ENCODE measurements at regions not wholly inside any gene's neighbourhood (a gene's known extent, or its start where the extent isn't known, plus 50 kb on each side); places are given as distances from the start of the nearest gene placed in this dataset.

DNA sequence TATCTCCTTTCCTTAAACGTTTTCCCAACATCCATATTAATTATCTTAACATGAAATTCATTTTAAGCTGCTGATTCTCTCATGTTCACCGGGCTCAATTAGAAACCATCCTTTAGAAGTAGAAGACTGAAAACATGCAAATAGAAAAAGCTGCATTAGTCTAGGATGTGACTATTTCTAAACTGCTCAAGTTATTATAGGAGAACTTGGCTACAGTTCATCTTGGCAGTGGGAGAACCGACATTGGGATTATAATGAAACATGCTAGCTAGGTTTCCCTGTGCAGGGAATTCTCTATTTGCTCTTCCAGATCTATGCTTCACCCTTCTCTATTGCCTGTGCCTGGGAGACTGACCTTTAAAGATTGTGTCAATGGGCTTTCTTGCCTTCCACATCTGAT is 151.0 kb upstream of the PPARGC1A start:
- DNase-seq: no peak

- DNase-seq: no peak
Measured at GRCh38 chr4:24033626-24034025, 143.8 kb upstream of the PPARGC1A start.

DNA sequence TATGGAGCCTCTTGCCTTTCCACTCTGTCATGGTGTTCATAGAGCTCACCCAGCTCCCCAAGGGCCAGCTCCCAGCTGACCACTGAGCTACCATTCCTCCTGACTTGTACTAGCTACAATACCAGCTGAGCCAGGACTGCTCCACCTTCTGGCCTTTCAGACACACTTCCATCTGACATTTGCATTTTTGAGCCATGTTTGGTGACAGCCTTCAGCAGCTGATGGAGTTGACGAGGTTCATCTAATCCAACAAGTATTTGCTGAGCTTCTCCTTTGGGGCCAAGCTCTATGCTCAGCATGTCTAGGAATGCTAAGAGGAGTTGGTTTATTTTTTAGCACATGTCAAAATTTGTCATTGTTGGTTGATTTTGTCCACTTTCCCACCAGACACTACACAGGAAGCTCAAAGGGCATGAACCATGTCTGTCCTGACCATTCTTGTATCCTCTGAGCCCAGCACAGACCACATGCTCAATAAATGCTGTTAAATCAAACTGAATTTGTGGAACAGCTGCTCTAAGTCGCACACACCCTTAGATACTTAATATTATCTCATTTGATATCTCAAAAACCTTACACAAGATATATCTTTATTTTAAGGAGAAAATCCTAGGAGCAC is 142.6 kb upstream of the PPARGC1A start:
- DNase-seq: no peak

DNA sequence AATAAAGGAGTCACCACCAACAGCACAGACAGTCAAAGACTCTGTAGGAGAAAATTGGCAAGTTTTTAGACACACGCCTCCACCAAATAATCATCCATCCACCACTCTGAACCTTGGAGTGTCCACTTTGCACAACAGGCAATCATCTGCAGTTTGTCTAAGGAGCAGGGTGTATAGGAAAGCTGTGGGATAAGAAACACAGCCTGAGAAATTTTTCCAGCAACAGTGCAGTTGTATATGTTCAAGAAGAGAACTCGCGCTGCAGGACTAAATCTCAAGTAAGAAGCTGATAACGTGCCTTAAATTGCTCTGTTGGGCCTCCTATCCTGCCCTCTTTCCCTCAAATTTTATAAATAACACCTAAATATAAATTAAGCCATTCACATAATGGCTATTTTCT is 136.7 kb upstream of the PPARGC1A start:
- no peak for DNase-seq

DNA sequence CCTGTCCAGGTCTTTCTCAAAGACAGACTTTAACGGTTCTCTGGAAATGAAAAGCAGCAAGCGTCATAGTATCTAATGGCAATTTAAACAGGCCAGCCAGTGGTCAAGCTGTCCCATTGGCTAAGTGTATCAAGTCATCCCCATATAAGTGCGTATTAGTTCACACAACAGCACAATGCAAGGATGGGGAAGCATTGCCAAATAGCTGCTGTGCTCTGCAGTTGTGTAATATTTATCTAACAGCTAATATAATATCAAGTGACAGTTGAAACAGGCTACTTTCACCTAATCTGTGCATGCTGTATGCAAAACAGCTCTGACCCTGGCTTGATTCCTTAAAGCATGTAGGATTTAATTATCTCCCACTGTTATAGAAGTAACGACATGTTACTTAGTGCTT is 134.8 kb upstream of the PPARGC1A start:
- DNase-seq: no peak

- DNase-seq: no peak
Measured at GRCh38 chr4:24024157-24024556, 134.3 kb upstream of the PPARGC1A start.

DNA sequence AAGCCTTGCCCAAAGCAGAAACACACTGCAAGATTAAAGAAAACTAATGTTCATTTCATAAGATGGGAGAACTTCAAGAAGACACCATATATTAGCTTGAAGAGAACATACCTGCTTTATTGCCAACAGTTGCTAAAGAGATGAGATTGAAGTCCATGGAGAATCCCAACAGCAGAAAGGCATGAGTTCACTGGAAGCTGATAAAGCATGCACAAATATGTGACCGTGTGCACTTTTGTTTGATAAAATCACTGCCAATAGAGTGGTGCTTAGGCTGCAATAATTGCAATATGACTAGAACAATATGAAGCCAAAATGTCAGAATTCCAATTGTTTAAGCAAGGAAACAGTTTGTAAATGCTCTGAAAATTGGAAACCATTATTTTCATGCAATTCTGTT is 125.9 kb upstream of the PPARGC1A start:
- no peak for DNase-seq

DNA sequence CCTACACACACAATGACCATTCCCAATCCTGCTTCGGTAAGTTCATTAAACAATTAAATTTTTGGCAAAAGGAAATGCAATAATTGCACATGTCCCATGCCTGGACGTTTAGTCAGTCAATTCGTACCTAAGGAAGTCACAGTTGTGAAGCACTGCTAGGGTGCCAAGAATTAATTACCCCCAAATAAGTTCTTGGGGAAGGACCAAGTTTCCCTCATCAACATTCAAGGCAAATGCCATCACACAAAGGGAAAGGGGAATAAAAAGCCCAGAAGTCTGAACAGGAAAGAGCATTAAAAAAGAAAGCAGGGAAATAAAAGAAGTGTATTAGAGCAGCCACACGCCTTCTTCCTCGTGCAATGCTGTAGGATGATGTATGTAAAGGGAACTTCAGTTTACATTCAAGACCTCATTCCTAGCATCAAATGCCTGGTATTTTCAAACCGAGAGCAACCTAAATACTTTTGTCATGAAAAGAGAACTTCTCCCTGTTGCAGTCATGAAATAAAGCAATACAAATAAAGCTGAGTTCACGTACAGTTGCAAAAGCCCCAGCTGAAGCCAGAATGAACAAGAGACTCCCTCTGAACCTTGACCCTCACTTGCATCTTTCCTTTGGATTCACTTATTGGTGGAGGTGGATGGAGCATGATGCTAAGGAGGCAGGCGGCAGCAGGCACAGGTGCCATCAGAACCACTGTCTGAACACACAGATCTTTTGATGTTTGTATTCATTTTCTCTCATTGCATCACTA is 124.0 kb upstream of the PPARGC1A start:
- DNase-seq: no peak

DNA sequence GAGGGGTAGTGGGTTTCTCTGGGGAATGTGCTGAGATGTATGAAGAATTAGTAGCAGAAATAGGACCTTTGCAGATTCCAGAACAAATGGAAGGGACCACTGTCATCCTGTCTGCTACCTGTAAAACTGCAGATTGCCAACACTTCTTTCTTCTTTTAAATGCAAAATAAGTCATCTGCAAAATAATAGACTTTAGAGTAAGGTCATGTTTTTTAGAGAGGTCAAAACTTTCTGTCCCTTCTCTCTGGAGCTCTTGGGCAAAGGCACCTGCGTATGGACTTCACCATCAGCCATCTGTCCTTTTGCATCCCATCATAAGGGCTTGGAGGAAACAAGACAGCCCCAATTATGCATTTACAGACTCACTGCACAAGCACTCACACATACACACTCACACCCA is 121.1 kb upstream of the PPARGC1A start:
- DNase-seq: no peak

GRCh38 chr4:24010573-24010972 is 120.7 kb upstream of the PPARGC1A start:
- DNase-seq: no peak

DNA sequence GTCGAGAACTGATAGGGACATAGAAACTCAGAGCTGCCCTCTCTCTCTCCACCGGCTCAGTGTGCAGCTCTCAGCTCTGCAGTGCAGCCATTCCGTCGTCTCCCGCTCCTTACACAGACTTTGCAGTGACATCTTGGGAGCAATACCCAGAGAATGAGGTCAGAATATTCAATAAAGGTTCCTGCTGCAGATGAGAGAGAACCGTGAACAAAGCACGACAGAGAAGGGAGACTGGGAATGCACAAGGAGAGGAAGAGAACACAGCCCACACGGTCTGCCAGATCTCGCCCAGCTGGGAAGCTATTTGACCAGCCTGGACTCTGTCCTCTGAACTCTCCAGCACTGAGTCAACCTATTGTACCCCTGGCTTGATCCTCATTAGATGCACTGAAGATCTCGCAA is 118.0 kb upstream of the PPARGC1A start:
- no peak for DNase-seq

- no peak for DNase-seq
Measured at GRCh38 chr4:24006269-24006668, 116.4 kb upstream of the PPARGC1A start.

DNA sequence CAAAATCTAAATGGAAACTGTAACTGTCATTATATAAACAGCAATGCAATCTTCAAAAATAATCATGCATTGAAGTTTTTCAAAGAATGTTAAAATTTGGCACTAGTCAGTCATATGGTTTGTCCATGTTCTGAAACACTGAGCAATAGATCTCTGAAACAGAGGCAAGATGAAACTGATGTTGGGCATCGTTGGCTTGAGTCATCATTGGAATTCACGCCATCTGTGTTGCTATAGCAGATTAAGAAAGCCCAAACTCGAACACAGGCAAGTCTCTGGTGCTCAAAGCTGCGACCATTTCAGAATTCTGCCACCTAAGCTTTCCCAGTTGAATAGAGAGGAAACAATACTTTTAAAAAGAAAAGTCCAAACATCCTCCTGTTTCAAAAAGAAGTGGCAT is 114.1 kb upstream of the PPARGC1A start:
- DNase-seq: no peak

- DNase-seq: no peak
Measured at GRCh38 chr4:24003496-24003895, 113.6 kb upstream of the PPARGC1A start.

GRCh38 chr4:24002330-24002966 is 112.6 kb upstream of the PPARGC1A start:
- DNase-seq: no peak

DNA sequence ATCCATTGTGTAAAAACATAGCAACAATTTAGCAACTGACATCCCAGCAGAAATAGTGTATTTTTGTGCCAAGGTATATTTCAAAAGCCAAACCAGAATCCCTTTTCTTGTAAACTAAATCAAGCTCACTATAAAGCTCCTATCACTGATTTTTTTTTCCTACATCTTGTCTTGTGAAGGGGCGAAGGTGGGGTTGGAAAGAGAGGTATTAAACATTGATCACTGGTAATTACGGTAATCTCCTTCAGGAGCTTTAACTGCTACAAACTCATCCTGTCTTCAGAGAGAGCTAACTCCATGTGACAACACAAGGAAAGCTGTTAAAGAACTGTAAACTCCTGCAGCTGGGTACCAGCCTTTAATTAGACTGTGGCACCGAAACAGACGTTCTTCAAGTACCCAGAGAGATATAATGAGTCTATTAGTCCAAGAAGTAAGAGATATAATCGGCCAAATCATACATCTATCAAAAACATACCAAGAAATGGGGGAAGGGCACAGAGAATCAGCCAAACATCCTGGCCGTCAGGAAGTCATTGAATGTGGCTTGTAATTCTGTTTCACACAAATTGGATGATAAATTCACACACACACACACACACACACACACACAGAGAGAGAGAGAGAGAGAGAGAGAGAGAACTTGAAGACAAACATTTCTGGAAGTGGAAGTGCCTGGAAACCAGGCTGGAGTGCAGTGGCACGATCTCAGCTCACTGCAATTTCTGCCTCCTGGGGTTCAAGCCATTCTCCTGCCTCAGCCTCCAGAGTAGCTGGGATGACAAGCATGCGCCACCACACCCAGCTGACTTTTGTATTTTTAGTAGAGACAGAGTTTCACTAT is 111.9 kb upstream of the PPARGC1A start:
- DNase-seq: no peak

GRCh38 chr4:24000470-24000831 is 110.6 kb upstream of the PPARGC1A start:
- DNase-seq: no peak

DNA sequence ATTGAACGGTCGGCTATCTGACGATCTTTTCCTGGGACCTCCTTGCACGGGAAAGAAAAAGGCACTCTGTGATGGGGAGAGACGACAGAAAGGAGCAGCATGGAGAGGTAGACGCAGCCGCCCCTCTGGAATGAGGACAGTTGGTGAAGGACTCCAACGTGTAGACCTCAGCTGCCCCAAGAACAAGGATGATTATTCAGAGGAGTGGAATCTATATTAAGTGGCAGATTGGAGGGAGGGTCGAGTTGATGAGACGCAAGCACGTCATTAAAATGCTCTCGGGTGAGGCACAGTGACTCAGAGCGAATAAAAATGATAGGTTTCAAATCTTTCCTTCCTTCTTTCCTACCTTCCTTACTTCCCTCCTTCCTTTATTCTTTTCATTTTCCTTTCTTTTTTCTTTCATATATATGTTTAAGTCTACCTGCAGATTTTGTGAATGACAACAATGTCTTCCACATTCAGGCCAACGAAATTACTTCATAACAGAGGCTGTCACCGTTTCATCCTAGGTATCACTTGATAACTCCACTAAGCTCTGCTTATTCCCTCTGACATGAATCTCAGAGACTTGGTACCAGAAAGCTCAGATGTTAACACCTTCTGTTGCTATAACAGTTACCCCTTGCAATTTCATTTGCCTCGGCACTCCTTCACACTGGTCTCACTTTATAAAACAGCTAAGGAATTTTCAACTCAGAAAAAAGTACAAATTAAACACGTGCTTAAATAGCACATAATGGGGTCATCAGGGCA is 110.0 kb upstream of the PPARGC1A start:
- no peak for DNase-seq

DNA sequence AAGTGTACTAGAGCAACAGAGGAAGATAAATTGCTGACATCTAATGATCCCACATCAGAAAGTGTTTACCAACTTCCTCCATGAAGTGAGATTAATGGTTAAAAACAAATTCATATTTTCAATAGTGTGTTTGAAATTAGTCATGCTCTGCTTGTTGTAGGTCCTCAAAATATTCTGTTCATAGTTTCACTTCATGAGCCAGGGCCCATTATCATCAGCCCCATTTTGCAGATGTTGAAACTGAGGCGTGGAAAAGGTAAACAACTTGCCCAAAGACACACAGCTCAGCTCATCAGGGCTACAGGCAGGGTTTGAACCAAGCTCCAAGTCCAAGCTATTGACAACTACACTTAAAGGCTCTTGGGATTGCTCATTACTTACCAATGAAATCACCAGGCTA is 103.5 kb upstream of the PPARGC1A start:
- no peak for DNase-seq

DNA sequence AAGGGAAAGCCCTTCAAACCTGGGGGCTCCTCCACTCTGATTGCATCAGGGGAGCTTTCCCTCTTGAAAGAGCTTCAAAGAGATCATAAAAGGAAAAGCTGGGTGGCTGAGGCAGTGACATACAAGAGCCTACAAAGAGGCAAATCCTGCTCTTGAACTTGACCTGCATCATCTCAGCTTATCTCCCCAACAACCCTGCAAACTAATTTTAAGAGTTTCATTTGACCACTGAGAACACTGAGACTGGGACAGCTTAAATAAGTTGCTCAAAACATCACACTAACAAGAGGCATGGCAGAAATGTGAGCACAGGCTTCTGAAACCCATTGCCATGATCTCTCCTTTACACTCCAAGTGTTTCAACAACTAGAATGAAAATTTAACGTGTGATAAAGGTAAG is 101.6 kb upstream of the PPARGC1A start:
- no peak for DNase-seq

DNA sequence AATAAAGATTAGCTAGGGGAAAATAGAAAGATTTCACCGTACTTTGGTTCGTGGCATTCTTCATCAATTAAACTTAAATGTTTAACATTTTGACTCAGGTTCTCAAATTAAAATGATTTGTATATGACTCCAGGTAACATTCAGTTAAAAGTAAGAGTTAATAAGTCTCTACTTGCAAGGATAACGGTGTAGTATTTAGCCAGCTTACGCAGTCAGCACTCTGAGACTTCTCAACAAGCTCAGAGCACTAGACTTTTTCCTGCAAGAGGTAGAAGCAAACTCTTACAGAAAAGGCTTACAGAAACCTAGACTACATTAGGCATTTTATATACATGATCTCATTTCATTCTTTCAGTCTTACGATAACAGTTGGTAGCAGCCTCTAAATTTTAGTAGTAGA is 96.4 kb upstream of the PPARGC1A start:
- no peak for DNase-seq

DNA sequence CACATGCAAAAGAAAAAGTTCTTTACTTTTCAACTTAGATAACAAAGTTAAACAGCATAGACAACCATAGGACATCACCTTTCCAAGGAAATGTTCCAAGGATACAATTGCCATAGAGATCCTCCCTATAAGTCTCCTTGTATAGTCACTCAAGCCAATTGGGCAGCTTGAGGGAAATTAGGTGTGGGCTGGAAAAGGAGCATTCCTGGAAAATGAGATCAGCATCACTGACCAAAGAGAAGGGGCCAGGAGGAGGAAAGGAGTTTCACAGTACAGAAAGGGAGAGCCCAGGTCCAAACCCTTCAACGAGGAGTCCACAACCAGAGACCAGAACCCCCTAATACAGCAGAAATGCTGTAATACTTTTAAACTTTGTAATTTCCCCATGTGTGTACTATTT is 91.5 kb upstream of the PPARGC1A start:
- no peak for DNase-seq

GRCh38 chr4:23979534-23979933 is 89.7 kb upstream of the PPARGC1A start:
- no peak for DNase-seq
